ENCODE measurements at regions not wholly inside any gene's neighbourhood (a gene's known extent, or its start where the extent isn't known, plus 50 kb on each side); places are given as distances from the start of the nearest gene placed in this dataset.

GRCh38 chr16:17829811-17830210 lies 359.1 kb upstream of the XYLT1 start:
- peak; percentile 43 for DNase-seq
- Histone ChIP-seq H2AFZ (no peak overlapping the region), H3K9me2 (ENCODE audit: insufficient read depth) (no peaks in the 10 kb centered on the region), H3K4me1 (ENCODE audit: insufficient read depth) (peaks cover 11% of the 10 kb centered on the region; the same call in 1 of the 2 replicates), H3K4me3 (no peak overlapping the region), H3K27ac (no peak overlapping the region), H3F3A (ENCODE audit: insufficient read depth) (peaks cover 10% of the 10 kb centered on the region; the same call in 1 of the 2 replicates), H3K36me3 (ENCODE audit: low read depth) (no peaks in the 10 kb centered on the region), H3K79me2 (ENCODE audit: insufficient read depth) (no peaks in the 10 kb centered on the region), H4K20me1 (ENCODE audit: insufficient read depth) (no peaks in the 10 kb centered on the region), H3K4me2 (ENCODE audit: unreplicated experiment) (no peak overlapping the region), H3K9me3 (ENCODE audit: low read depth) (no peaks in the 10 kb centered on the region), H3K27me3 (replicated peaks; ENCODE audit: insufficient read depth) (no peaks in the 10 kb centered on the region), H3K9ac (no peak overlapping the region)
- in situ Hi-C loops (cut with MboI), result no loop called here
- WGBS, 2 experiments (ENCODE audit: low coverage in 1 of 2, low lambda C conversion rate in 2 of 2, missing lambda C conversion rate in 2 of 2), result 44 to 54% methylated on average over 3 of the region's 3 CpGs
- TF ChIP-seq EZH2phosphoT487 (IDR thresholded peaks at IDR 0.05; ENCODE audit: insufficient read depth, low read depth) (no peak), EZH2 (IDR thresholded peaks at IDR 0.05; ENCODE audit: insufficient read depth, poor library complexity, severe bottlenecking) (no peak)

DNA sequence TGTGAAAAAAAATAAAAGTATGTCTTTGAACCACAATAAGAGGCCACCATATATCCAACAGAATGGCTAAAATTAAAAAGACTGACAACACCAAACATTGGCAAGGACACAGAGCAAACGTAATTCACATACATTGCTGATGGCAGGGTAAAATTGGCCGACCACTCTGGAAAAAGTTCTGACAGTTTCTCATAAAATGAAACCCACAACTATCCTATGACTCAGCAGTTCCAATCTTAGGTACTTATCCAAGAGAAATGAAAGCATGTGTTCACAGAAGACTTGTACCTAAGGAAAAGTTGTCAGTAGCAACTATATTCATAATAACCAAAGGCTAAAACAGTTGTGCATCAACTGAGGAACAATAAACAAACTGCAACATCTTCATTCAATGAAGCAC lies 357.3 kb upstream of the XYLT1 start:
- Histone ChIP-seq H3K4me2 (ENCODE audit: unreplicated experiment) (peak overlapping the region; percentile 23), H3K9ac (no peak overlapping the region)
- in situ Hi-C loops (cut with MboI), result no loop called here

GRCh38 chr16:17827313-17827712 lies 356.6 kb upstream of the XYLT1 start:
- 50 to 56% methylated on average over 1 of the region's 1 CpG for WGBS, 2 experiments (ENCODE audit: low coverage in 1 of 2, low lambda C conversion rate in 2 of 2, missing lambda C conversion rate in 2 of 2)
- Histone ChIP-seq H3K27ac (no peak overlapping the region), H3K9me3 (ENCODE audit: low read depth) (no peaks in the 10 kb centered on the region), H3K4me1 (ENCODE audit: insufficient read depth) (peaks cover 11% of the 10 kb centered on the region; the same call in 1 of the 2 replicates), H3F3A (ENCODE audit: insufficient read depth) (peaks cover 10% of the 10 kb centered on the region; the same call in 1 of the 2 replicates), H2AFZ (no peak overlapping the region), H3K27me3 (replicated peaks; ENCODE audit: insufficient read depth) (no peaks in the 10 kb centered on the region), H3K4me3 (no peak overlapping the region), H3K9ac (no peak overlapping the region), H4K20me1 (ENCODE audit: insufficient read depth) (no peaks in the 10 kb centered on the region), H3K79me2 (ENCODE audit: insufficient read depth) (no peaks in the 10 kb centered on the region), H3K36me3 (ENCODE audit: low read depth) (no peaks in the 10 kb centered on the region), H3K9me2 (ENCODE audit: insufficient read depth) (no peaks in the 10 kb centered on the region), H3K4me2 (ENCODE audit: unreplicated experiment) (no peak overlapping the region)
- in situ Hi-C loops (cut with MboI), result no loop called here
- TF ChIP-seq EZH2 (IDR thresholded peaks at IDR 0.05; ENCODE audit: insufficient read depth, poor library complexity, severe bottlenecking) (no peak), EZH2phosphoT487 (IDR thresholded peaks at IDR 0.05; ENCODE audit: insufficient read depth, low read depth) (no peak)
- peak; percentile 63 for DNase-seq

More for the DNA sequence above, 357.3 kb upstream of the XYLT1 start:
- H3K9me2 ChIP-seq (ENCODE audit: insufficient read depth), result no peaks in the 10 kb centered on the region
- H3F3A ChIP-seq (ENCODE audit: insufficient read depth), result peaks cover 10% of the 10 kb centered on the region; the same call in 1 of the 2 replicates
- no peaks in the 10 kb centered on the region for H3K9me3 ChIP-seq (ENCODE audit: low read depth)
- H3K27me3 ChIP-seq (replicated peaks; ENCODE audit: insufficient read depth), result no peaks in the 10 kb centered on the region
- 0% methylated on average over 2 of the region's 2 CpGs for WGBS, 2 experiments (ENCODE audit: low coverage in 1 of 2, low lambda C conversion rate in 2 of 2, missing lambda C conversion rate in 2 of 2)
- H4K20me1 ChIP-seq (ENCODE audit: insufficient read depth), result no peaks in the 10 kb centered on the region
- H3K27ac ChIP-seq, result no peak overlapping the region
- H3K36me3 ChIP-seq (ENCODE audit: low read depth), result no peaks in the 10 kb centered on the region
- TF ChIP-seq EZH2 (IDR thresholded peaks at IDR 0.05; ENCODE audit: insufficient read depth, poor library complexity, severe bottlenecking) (no peak), EZH2phosphoT487 (IDR thresholded peaks at IDR 0.05; ENCODE audit: insufficient read depth, low read depth) (no peak)
- no peak overlapping the region for H3K4me3 ChIP-seq
- H3K4me1 ChIP-seq (ENCODE audit: insufficient read depth), result peaks cover 11% of the 10 kb centered on the region; the same call in 1 of the 2 replicates
- no peak overlapping the region for H2AFZ ChIP-seq
- peak; percentile 77 for DNase-seq
- H3K79me2 ChIP-seq (ENCODE audit: insufficient read depth), result no peaks in the 10 kb centered on the region

GRCh38 chr16:17817943-17818342 lies 347.2 kb upstream of the XYLT1 start:
- H3F3A ChIP-seq (ENCODE audit: insufficient read depth), result no peaks in the 10 kb centered on the region
- H3K4me2 ChIP-seq (ENCODE audit: unreplicated experiment), result no peak overlapping the region
- no peak overlapping the region for H3K27ac ChIP-seq
- TF ChIP-seq EZH2phosphoT487 (IDR thresholded peaks at IDR 0.05; ENCODE audit: insufficient read depth, low read depth) (no peak), EZH2 (IDR thresholded peaks at IDR 0.05; ENCODE audit: insufficient read depth, poor library complexity, severe bottlenecking) (no peak)
- no peaks in the 10 kb centered on the region for H3K36me3 ChIP-seq (ENCODE audit: low read depth)
- no peaks in the 10 kb centered on the region for H3K9me2 ChIP-seq (ENCODE audit: insufficient read depth)
- no peak for DNase-seq
- no peaks in the 10 kb centered on the region for H3K79me2 ChIP-seq (ENCODE audit: insufficient read depth)
- in situ Hi-C loops (cut with MboI), result no loop called here
- no peaks in the 10 kb centered on the region for H4K20me1 ChIP-seq (ENCODE audit: insufficient read depth)
- WGBS, 2 experiments (ENCODE audit: low coverage in 1 of 2, low lambda C conversion rate in 2 of 2, missing lambda C conversion rate in 2 of 2), result 29 to 45% methylated on average over 2 of the region's 2 CpGs
- peaks cover 9% of the 10 kb centered on the region; the same call in 1 of the 2 replicates for H3K27me3 ChIP-seq (replicated peaks; ENCODE audit: insufficient read depth)
- no peak overlapping the region for H3K4me3 ChIP-seq
- no peak overlapping the region for H2AFZ ChIP-seq
- no peaks in the 10 kb centered on the region for H3K4me1 ChIP-seq (ENCODE audit: insufficient read depth)
- H3K9ac ChIP-seq, result no peak overlapping the region
- H3K9me3 ChIP-seq (ENCODE audit: low read depth), result no peaks in the 10 kb centered on the region

GRCh38 chr16:17817260-17817659 lies 346.5 kb upstream of the XYLT1 start:
- H3K4me1 ChIP-seq (ENCODE audit: insufficient read depth), result no peaks in the 10 kb centered on the region
- H3K36me3 ChIP-seq (ENCODE audit: low read depth), result no peaks in the 10 kb centered on the region
- H3K9ac ChIP-seq, result no peak overlapping the region
- no peaks in the 10 kb centered on the region for H3K9me3 ChIP-seq (ENCODE audit: low read depth)
- no peak for DNase-seq
- no peak overlapping the region for H2AFZ ChIP-seq
- peaks cover 9% of the 10 kb centered on the region; the same call in 1 of the 2 replicates for H3K27me3 ChIP-seq (replicated peaks; ENCODE audit: insufficient read depth)
- H3K79me2 ChIP-seq (ENCODE audit: insufficient read depth), result no peaks in the 10 kb centered on the region
- WGBS, 2 experiments (ENCODE audit: low coverage in 1 of 2, low lambda C conversion rate in 2 of 2, missing lambda C conversion rate in 2 of 2), result 3 to 4% methylated on average over 1 of the region's 1 CpG
- in situ Hi-C loops (cut with MboI), result no loop called here
- H4K20me1 ChIP-seq (ENCODE audit: insufficient read depth), result no peaks in the 10 kb centered on the region
- no peak overlapping the region for H3K4me3 ChIP-seq
- H3K27ac ChIP-seq, result no peak overlapping the region
- TF ChIP-seq EZH2phosphoT487 (IDR thresholded peaks at IDR 0.05; ENCODE audit: insufficient read depth, low read depth) (no peak), EZH2 (IDR thresholded peaks at IDR 0.05; ENCODE audit: insufficient read depth, poor library complexity, severe bottlenecking) (no peak)
- no peaks in the 10 kb centered on the region for H3F3A ChIP-seq (ENCODE audit: insufficient read depth)
- no peaks in the 10 kb centered on the region for H3K9me2 ChIP-seq (ENCODE audit: insufficient read depth)
- H3K4me2 ChIP-seq (ENCODE audit: unreplicated experiment), result no peak overlapping the region
